Trophoblast cell (in vitro differentiated cells and primary cell): ENCODE measurements at regions not wholly inside any gene's neighbourhood (a gene's known extent, or its start where the extent isn't known, plus 50 kb on each side); places are given as distances from the start of the nearest gene placed in this dataset.
"Not testable (repeated sequence)": the region's sequence is repeated elsewhere in the genome, so short reads cannot be mapped to it uniquely, and the experiment has no call there.

Experiments
- DNase-seq, 2 donors: peaks; one replicate each; pipeline ENCODE4 v3.0.0-alpha.2; 2016
- H2AFZ ChIP-seq: 2 replicates; pipeline ENCODE4 v1.6.1; 2013; ENCODE audit warnings: low read length, moderate library complexity, mild to moderate bottlenecking; ENCODE audit not compliant: insufficient read depth, poor library complexity
- H2AK5ac ChIP-seq: 2 replicates; pipeline ENCODE4 v1.6.1; 2013; ENCODE audit warnings: mild to moderate bottlenecking, low read length
- H2BK120ac ChIP-seq: 2 replicates; pipeline ENCODE4 v1.6.1; 2013; ENCODE audit warnings: low read length, mild to moderate bottlenecking, moderate library complexity; ENCODE audit not compliant: insufficient read depth, poor library complexity
- H2BK12ac ChIP-seq: 2 replicates; pipeline ENCODE4 v1.6.1; 2013; ENCODE audit warnings: mild to moderate bottlenecking, low read length, moderate library complexity
- H2BK5ac ChIP-seq: 2 replicates; pipeline ENCODE4 v1.6.1; 2013; ENCODE audit warnings: low read length, low read depth, moderate library complexity, mild to moderate bottlenecking; ENCODE audit not compliant: poor library complexity
- H3K14ac ChIP-seq: 2 replicates; pipeline ENCODE4 v1.6.1; 2013; ENCODE audit warnings: mild to moderate bottlenecking, low read length
- H3K18ac ChIP-seq: 2 replicates; pipeline ENCODE4 v1.6.1; 2013; ENCODE audit warnings: mild to moderate bottlenecking, low read length
- H3K23ac ChIP-seq: 2 replicates; pipeline ENCODE4 v1.6.1; 2013; ENCODE audit warnings: low read length
- H3K27ac ChIP-seq: 2 replicates; pipeline ENCODE4 v1.5.1; 2013; ENCODE audit warnings: low read depth, mild to moderate bottlenecking, inconsistent platforms, low read length, moderate library complexity
- H3K27me3 ChIP-seq: 2 replicates; pipeline ENCODE4 v1.6.1; 2013; ENCODE audit warnings: inconsistent platforms, mild to moderate bottlenecking, low read length, moderate library complexity; ENCODE audit not compliant: insufficient read depth
- H3K36me3 ChIP-seq, 2 experiments: 1 replicate in 1 of 2; 2 replicates in 1 of 2; pipeline ENCODE4 v1.6.1; 2013; ENCODE audit warnings: low read length in 2 of 2, mild to moderate bottlenecking in 2 of 2, moderate library complexity in 1 of 2; ENCODE audit not compliant: insufficient read depth in 2 of 2, control insufficient read depth in 1 of 2
- H3K4ac ChIP-seq: 2 replicates; pipeline ENCODE4 v1.6.1; 2013; ENCODE audit warnings: low read depth, mild to moderate bottlenecking, low read length, moderate library complexity
- H3K4me1 ChIP-seq, 2 experiments: 1 replicate in 1 of 2; 2 replicates in 1 of 2; pipeline ENCODE4 v1.6.1; 2013; ENCODE audit warnings: low read length in 2 of 2, mild to moderate bottlenecking in 2 of 2, moderate library complexity in 1 of 2; ENCODE audit not compliant: insufficient read depth in 2 of 2, control insufficient read depth in 1 of 2
- H3K4me2 ChIP-seq: 2 replicates; pipeline ENCODE4 v1.6.1; 2013; ENCODE audit warnings: inconsistent platforms, mild to moderate bottlenecking, low read length, moderate library complexity
- H3K4me3 ChIP-seq: 2 replicates; pipeline ENCODE4 v1.5.1; 2013; ENCODE audit warnings: mild to moderate bottlenecking, low read depth, low read length, inconsistent platforms
- H3K79me1 ChIP-seq: one replicate; pipeline ENCODE4 v1.6.1; 2013; ENCODE audit warnings: low read length
- H3K79me2 ChIP-seq: 2 replicates; pipeline ENCODE4 v1.6.1; 2013; ENCODE audit warnings: low read length, mild to moderate bottlenecking; ENCODE audit not compliant: control insufficient read depth, insufficient read depth, poor library complexity
- H3K9ac ChIP-seq: 2 replicates; pipeline ENCODE4 v1.6.1; 2013; ENCODE audit warnings: mild to moderate bottlenecking, low read length
- H3K9me3 ChIP-seq: 2 replicates; pipeline ENCODE4 v1.6.1; 2013; ENCODE audit warnings: low read depth, mild to moderate bottlenecking, control low read depth, inconsistent platforms, low read length; ENCODE audit not compliant: insufficient read depth
- H4K12ac ChIP-seq: 2 replicates; pipeline ENCODE4 v1.6.1; 2013; ENCODE audit warnings: low read depth, mild to moderate bottlenecking, low read length, moderate library complexity
- H4K8ac ChIP-seq: 2 replicates; pipeline ENCODE4 v1.6.1; 2013; ENCODE audit warnings: low read depth, mild to moderate bottlenecking, low read length, moderate library complexity
- H4K91ac ChIP-seq: one replicate; pipeline ENCODE4 v1.6.1; 2013; ENCODE audit warnings: low read depth, mild to moderate bottlenecking, low read length, moderate library complexity
- WGBS: extraction: QIAGEN DNeasy Blood & Tissue Kit; methylation state at CpG from one replicate; pipeline ENCODE4 v1.1.7; 2013; ENCODE audit warnings: missing lambda C conversion rate; ENCODE audit not compliant: insufficient read length, insufficient coverage; ENCODE audit errors: extremely low coverage; 5-methylcytosine and 5-hydroxymethylcytosine counted together

- Histone ChIP-seq H3K9ac (no peak overlapping the region), H3K4me1 (no peaks in the 10 kb centered on the region), H2AK5ac (no peak overlapping the region), H4K8ac (no peak overlapping the region), H3K79me2 (no peaks in the 10 kb centered on the region), H3K27me3 (no peaks in the 10 kb centered on the region), H4K12ac (no peak overlapping the region), H3K14ac (no peak overlapping the region), H3K79me1 (no peaks in the 10 kb centered on the region), H3K4me2 (no peak overlapping the region), H3K4ac (no peak overlapping the region), H2BK5ac (no peak overlapping the region), H2BK12ac (no peak overlapping the region), H3K18ac (no peak overlapping the region), H3K23ac (no peak overlapping the region), H3K27ac (no peak overlapping the region), H2BK120ac (no peak overlapping the region), H3K4me3 (no peak overlapping the region), H3K36me3 (no peaks in the 10 kb centered on the region), H2AFZ (no peak overlapping the region), H3K9me3 (no peaks in the 10 kb centered on the region), H4K91ac (no peak overlapping the region)
- DNase-seq: no peak
Measured at GRCh38 chr4:119958983-119959382, 107.7 kb downstream of the MAD2L1 start.

DNA sequence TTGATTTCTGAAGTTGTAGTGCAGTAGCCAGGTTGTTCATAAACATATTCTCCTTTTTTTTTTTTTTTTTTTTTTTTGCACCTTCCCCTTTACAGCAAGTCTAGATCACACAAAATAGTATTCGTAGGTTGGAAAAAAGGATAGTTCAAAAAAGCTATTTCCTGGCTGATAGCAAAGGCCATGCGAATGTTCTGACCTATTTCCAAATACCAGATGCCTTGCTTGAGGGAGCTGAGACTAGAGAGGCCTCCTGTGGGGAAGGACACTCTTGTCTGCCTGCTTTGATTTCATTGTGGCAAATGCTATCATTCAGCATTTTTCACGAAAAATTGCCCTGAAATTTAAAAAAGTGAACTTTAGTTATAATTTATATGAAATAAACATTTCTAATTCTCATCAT is 111.4 kb downstream of the MAD2L1 start:
- H3K79me1 ChIP-seq: no peaks in the 10 kb centered on the region
- H2BK120ac ChIP-seq: no peak overlapping the region
- no peaks in the 10 kb centered on the region for H3K36me3 ChIP-seq
- H3K23ac ChIP-seq: no peak overlapping the region
- no peak for DNase-seq
- no peaks in the 10 kb centered on the region for H3K9me3 ChIP-seq
- no peaks in the 10 kb centered on the region for H3K27me3 ChIP-seq
- H3K4ac ChIP-seq: no peak overlapping the region
- no peak overlapping the region for H4K12ac ChIP-seq
- no peak overlapping the region for H4K8ac ChIP-seq
- H3K9ac ChIP-seq: no peak overlapping the region
- no peaks in the 10 kb centered on the region for H3K79me2 ChIP-seq
- H2AFZ ChIP-seq: no peak overlapping the region
- no peak overlapping the region for H3K27ac ChIP-seq
- H2BK5ac ChIP-seq: no peak overlapping the region
- no peak overlapping the region for H3K14ac ChIP-seq
- no peak overlapping the region for H2AK5ac ChIP-seq
- no peak overlapping the region for H3K4me2 ChIP-seq
- H3K4me1 ChIP-seq: no peaks in the 10 kb centered on the region
- H2BK12ac ChIP-seq: no peak overlapping the region
- WGBS: no CpG with 5 or more reads among the region's 3 CpGs
- no peak overlapping the region for H3K4me3 ChIP-seq
- no peak overlapping the region for H3K18ac ChIP-seq
- no peak overlapping the region for H4K91ac ChIP-seq

DNA sequence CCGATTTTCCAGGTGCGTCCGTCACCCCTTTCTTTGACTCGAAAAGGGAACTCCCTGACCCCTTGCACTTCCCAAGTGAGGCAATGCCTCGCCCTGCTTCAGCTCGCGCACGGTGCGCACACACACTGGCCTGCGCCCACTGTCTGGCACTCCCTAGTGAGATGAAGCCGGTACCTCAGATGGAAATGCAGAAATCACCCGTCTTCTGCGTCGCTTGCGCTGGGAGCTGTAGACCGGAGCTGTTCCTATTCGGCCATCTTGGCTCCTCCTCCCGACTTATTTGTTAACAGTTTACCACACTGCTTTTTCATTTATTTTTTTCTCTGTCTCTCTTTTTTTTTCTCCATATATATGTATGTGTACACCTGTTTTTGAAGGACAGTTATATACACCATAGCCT is 112.2 kb downstream of the MAD2L1 start:
- not testable (repeated sequence) for H3K4me1 ChIP-seq, H3K27me3 ChIP-seq, H3K27ac ChIP-seq, H2BK120ac ChIP-seq, H3K23ac ChIP-seq, H2AK5ac ChIP-seq, H3K79me2 ChIP-seq, DNase-seq, H2BK5ac ChIP-seq, H4K12ac ChIP-seq, H3K9me3 ChIP-seq, H3K4me3 ChIP-seq, H3K9ac ChIP-seq, H3K36me3 ChIP-seq, H2BK12ac ChIP-seq, H3K4ac ChIP-seq, H4K8ac ChIP-seq, H4K91ac ChIP-seq, H3K4me2 ChIP-seq, H3K18ac ChIP-seq, H3K79me1 ChIP-seq, H3K14ac ChIP-seq, H2AFZ ChIP-seq
- WGBS: no CpG with 5 or more reads among the region's 18 CpGs

DNA sequence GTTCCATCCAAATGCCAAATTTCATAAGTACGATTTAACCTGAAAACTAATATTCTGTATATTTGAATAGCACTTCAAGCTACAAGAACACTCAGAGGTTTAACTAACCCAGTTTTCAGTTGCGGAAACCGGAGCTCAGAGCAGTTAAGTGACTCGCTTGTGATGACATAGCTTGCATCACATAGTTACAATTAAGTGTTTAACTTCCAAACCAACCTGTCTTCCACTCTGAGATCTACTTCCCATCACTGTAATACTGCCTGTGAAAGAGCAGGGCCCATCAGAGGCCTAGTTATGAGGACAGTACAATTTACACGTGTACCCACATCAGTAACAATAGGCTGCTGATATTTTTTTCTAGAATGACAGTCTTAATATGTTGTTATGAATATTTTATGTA is 120.3 kb downstream of the MAD2L1 start:
- Histone ChIP-seq H2AK5ac (no peak overlapping the region), H2BK12ac (no peak overlapping the region), H3K4ac (no peak overlapping the region), H2BK5ac (no peak overlapping the region), H4K8ac (no peak overlapping the region), H3K9me3 (no peaks in the 10 kb centered on the region), H4K91ac (no peak overlapping the region), H3K27me3 (no peaks in the 10 kb centered on the region), H3K4me2 (no peak overlapping the region), H3K79me2 (no peaks in the 10 kb centered on the region), H3K23ac (no peak overlapping the region), H3K18ac (no peak overlapping the region), H3K9ac (no peak overlapping the region), H3K27ac (no peak overlapping the region), H2AFZ (no peak overlapping the region), H3K36me3 (no peaks in the 10 kb centered on the region), H4K12ac (no peak overlapping the region), H3K79me1 (no peaks in the 10 kb centered on the region), H2BK120ac (no peak overlapping the region), H3K4me1 (no peaks in the 10 kb centered on the region), H3K14ac (no peak overlapping the region), H3K4me3 (no peak overlapping the region)
- no peak for DNase-seq
- no CpG with 5 or more reads among the region's 5 CpGs for WGBS

- no peaks in the 10 kb centered on the region for H3K9me3 ChIP-seq
- no peak overlapping the region for H2BK120ac ChIP-seq
- no CpG with 5 or more reads among the region's 1 CpG for WGBS
- no peaks in the 10 kb centered on the region for H3K4me1 ChIP-seq
- no peak overlapping the region for H2AFZ ChIP-seq
- no peaks in the 10 kb centered on the region for H3K79me1 ChIP-seq
- H3K4me2 ChIP-seq: no peak overlapping the region
- H4K12ac ChIP-seq: no peak overlapping the region
- H3K4ac ChIP-seq: no peak overlapping the region
- H4K8ac ChIP-seq: no peak overlapping the region
- H2BK5ac ChIP-seq: no peak overlapping the region
- H3K18ac ChIP-seq: no peak overlapping the region
- no peaks in the 10 kb centered on the region for H3K36me3 ChIP-seq
- no peak overlapping the region for H3K14ac ChIP-seq
- no peak overlapping the region for H4K91ac ChIP-seq
- H3K4me3 ChIP-seq: no peak overlapping the region
- no peak overlapping the region for H3K23ac ChIP-seq
- H3K27me3 ChIP-seq: no peaks in the 10 kb centered on the region
- H3K79me2 ChIP-seq: no peaks in the 10 kb centered on the region
- no peak overlapping the region for H3K9ac ChIP-seq
- H2AK5ac ChIP-seq: no peak overlapping the region
- no peak overlapping the region for H2BK12ac ChIP-seq
- peak; percentile 5 to 50 for DNase-seq
- no peak overlapping the region for H3K27ac ChIP-seq
Measured at GRCh38 chr4:119942806-119943205, 123.8 kb downstream of the MAD2L1 start.
